Fibroblast of lung (primary cell): ENCODE measurements at regions not wholly inside any gene's neighbourhood (a gene's known extent, or its start where the extent isn't known, plus 50 kb on each side); places are given as distances from the start of the nearest gene placed in this dataset.

Experiments
- DNase-seq, 2 donors: peaks; one replicate each; pipeline versions ENCODE4 v3.0.0 to v3.0.0-alpha.2; 2010; ENCODE audit warnings: low read depth in 2 of 2
- H2AFZ ChIP-seq: 2 replicates; pipeline ENCODE4 v1.5.1; 2012; ENCODE audit warnings: low read length, control low read depth, inconsistent platforms
- H3K27ac ChIP-seq: 2 replicates; pipeline ENCODE4 v1.5.1; 2011; ENCODE audit warnings: low read length, control low read depth; ENCODE audit not compliant: insufficient read depth
- H3K27me3 ChIP-seq: 2 replicates; pipeline ENCODE4 v1.5.1; 2011; ENCODE audit warnings: mild to moderate bottlenecking, low read length; ENCODE audit not compliant: control insufficient read depth, insufficient read depth
- H3K36me3 ChIP-seq: 2 replicates; pipeline ENCODE4 v1.5.1; 2011; ENCODE audit warnings: low read length; ENCODE audit not compliant: control insufficient read depth, insufficient read depth
- H3K4me1 ChIP-seq: 2 replicates; pipeline ENCODE4 v1.5.1; 2011; ENCODE audit warnings: low read length; ENCODE audit not compliant: control insufficient read depth, insufficient read depth; ENCODE audit errors: extremely low read depth
- H3K4me2 ChIP-seq: 2 replicates; pipeline ENCODE4 v1.5.1; 2011; ENCODE audit warnings: low read length, control low read depth; ENCODE audit not compliant: insufficient read depth; ENCODE audit errors: extremely low read depth
- H3K4me3 ChIP-seq, 4 experiments: fragments of 200-600 bp in 1 of 4; sonication (generic) in 1 of 4; replicated peaks in 1 of 4; 2 replicates each; pipeline ENCODE4 v1.5.1; 2011 to 2016; ENCODE audit warnings: low read length in 4 of 4, low read depth in 3 of 4, mild to moderate bottlenecking in 3 of 4, control low read depth in 2 of 4, inconsistent platforms in 1 of 4, mixed read lengths in 1 of 4; ENCODE audit not compliant: insufficient read depth in 1 of 4; ENCODE audit errors: control extremely low read depth in 1 of 4
- H3K79me2 ChIP-seq: 2 replicates; pipeline ENCODE4 v1.5.1; 2012; ENCODE audit warnings: mild to moderate bottlenecking, low read length, inconsistent platforms; ENCODE audit not compliant: control insufficient read depth, insufficient read depth
- H3K9ac ChIP-seq: 2 replicates; pipeline ENCODE4 v1.5.1; 2011; ENCODE audit warnings: mild to moderate bottlenecking, low read length, control low read depth; ENCODE audit not compliant: insufficient read depth
- H3K9me3 ChIP-seq: 2 replicates; pipeline ENCODE4 v1.5.1; 2012; ENCODE audit warnings: low read depth, low read length; ENCODE audit not compliant: control insufficient read depth, insufficient read depth
- H4K20me1 ChIP-seq: 2 replicates; pipeline ENCODE4 v1.5.1; 2011; ENCODE audit warnings: low read length; ENCODE audit not compliant: control insufficient read depth, insufficient read depth; ENCODE audit errors: extremely low read depth
- CTCF ChIP-seq, 2 donors: IDR thresholded peaks in 1 of 2; conservative IDR thresholded peaks in 1 of 2; 1 replicate in 1 of 2; 2 replicates in 1 of 2; pipeline ENCODE4 v1.5.1; 2011 to 2012; ENCODE audit warnings: low read length in 2 of 2, control low read depth in 1 of 2, inconsistent platforms in 1 of 2, low read depth in 1 of 2, mild to moderate bottlenecking in 1 of 2
- EZH2 ChIP-seq: IDR thresholded peaks from 2 replicates; pipeline ENCODE4 v1.5.1; 2012; ENCODE audit warnings: low read length, control low read depth, mild to moderate bottlenecking; ENCODE audit errors: missing control alignments

- H3K27ac ChIP-seq = no peak overlapping the region
- H4K20me1 ChIP-seq = no peaks in the 10 kb centered on the region
- H3K4me2 ChIP-seq = no peak overlapping the region
- H3K4me3 ChIP-seq = no peak overlapping the region
- no peak overlapping the region for H3K9ac ChIP-seq
- no peaks in the 10 kb centered on the region for H3K27me3 ChIP-seq
- no peaks in the 10 kb centered on the region for H3K4me1 ChIP-seq
- no peaks in the 10 kb centered on the region for H3K9me3 ChIP-seq
- no peak overlapping the region for H2AFZ ChIP-seq
- TF ChIP-seq CTCF (conservative IDR thresholded peaks at IDR 0.05 in 1 of 2, IDR thresholded peaks at IDR 0.05 in 1 of 2; ENCODE audit: low read depth in 1 of 2, low read length in 2 of 2) (no peak), EZH2 (no peak)
- no peaks in the 10 kb centered on the region for H3K79me2 ChIP-seq
- no peak for DNase-seq
- H3K36me3 ChIP-seq = no peaks in the 10 kb centered on the region
Measured at GRCh38 chr1:229810140-229810539, 184.1 kb downstream of the URB2 start.

- H3K4me1 ChIP-seq = no peaks in the 10 kb centered on the region
- no peak overlapping the region for H3K4me3 ChIP-seq
- no peak overlapping the region for H3K9ac ChIP-seq
- H3K36me3 ChIP-seq = no peaks in the 10 kb centered on the region
- no peak overlapping the region for H3K27ac ChIP-seq
- no peaks in the 10 kb centered on the region for H3K27me3 ChIP-seq
- no peaks in the 10 kb centered on the region for H3K9me3 ChIP-seq
- no peak overlapping the region for H2AFZ ChIP-seq
- no peak for TF ChIP-seq CTCF (conservative IDR thresholded peaks at IDR 0.05 in 1 of 2, IDR thresholded peaks at IDR 0.05 in 1 of 2; ENCODE audit: low read depth in 1 of 2, low read length in 2 of 2)
- TF ChIP-seq EZH2 = no peak
- no peaks in the 10 kb centered on the region for H3K79me2 ChIP-seq
- no peak for DNase-seq
- no peaks in the 10 kb centered on the region for H4K20me1 ChIP-seq
- no peak overlapping the region for H3K4me2 ChIP-seq
Measured at GRCh38 chr1:229810961-229811360, 184.9 kb downstream of the URB2 start.

- Histone ChIP-seq H3K9me3 (no peaks in the 10 kb centered on the region), H3K4me2 (no peak overlapping the region), H2AFZ (no peak overlapping the region), H4K20me1 (no peaks in the 10 kb centered on the region), H3K79me2 (no peaks in the 10 kb centered on the region), H3K27me3 (no peaks in the 10 kb centered on the region), H3K4me3 (no peak overlapping the region), H3K9ac (no peak overlapping the region), H3K36me3 (no peaks in the 10 kb centered on the region), H3K27ac (no peak overlapping the region), H3K4me1 (no peaks in the 10 kb centered on the region)
- TF ChIP-seq CTCF (conservative IDR thresholded peaks at IDR 0.05 in 1 of 2, IDR thresholded peaks at IDR 0.05 in 1 of 2; ENCODE audit: low read depth in 1 of 2, low read length in 2 of 2) = no peak
- TF ChIP-seq EZH2 = no peak
- no peak for DNase-seq
Measured at GRCh38 chr1:229812148-229812547, 186.1 kb downstream of the URB2 start.
